Small intestine (tissue), 7 donors: ENCODE measurements at regions not wholly inside any gene's neighbourhood (a gene's known extent, or its start where the extent isn't known, plus 50 kb on each side); places are given as distances from the start of the nearest gene placed in this dataset.
"Not testable (repeated sequence)": the region's sequence is repeated elsewhere in the genome, so short reads cannot be mapped to it uniquely, and the experiment has no call there.

Source experiments
- DNase-seq, 2 donors: peaks; one replicate each; pipeline versions ENCODE4 v3.0.0 to v3.0.0-alpha.2; 2013
- FAIRE-seq: peaks from 2 replicates; lab custom pipeline; 2012; peaks lifted over from hg19 to GRCh38; lab: Jason Lieb, UNC
- H3K27ac ChIP-seq, 3 donors: one replicate each; pipeline ENCODE4 v1.5.1; 2013; ENCODE audit warnings: low read length in 2 of 3, mild to moderate bottlenecking in 2 of 3, control low read depth in 1 of 3, inconsistent platforms in 1 of 3, low read depth in 1 of 3, moderate library complexity in 1 of 3
- H3K27me3 ChIP-seq, 3 donors: one replicate each; pipeline ENCODE4 v1.6.1; 2013; ENCODE audit warnings: low read length in 3 of 3, inconsistent platforms in 1 of 3; ENCODE audit not compliant: control insufficient read depth in 3 of 3, insufficient read depth in 3 of 3
- H3K36me3 ChIP-seq, 3 donors: one replicate each; pipeline ENCODE4 v1.6.1; 2013; ENCODE audit warnings: low read length in 3 of 3, inconsistent platforms in 1 of 3, low read depth in 1 of 3, mild to moderate bottlenecking in 1 of 3, moderate library complexity in 1 of 3; ENCODE audit not compliant: control insufficient read depth in 3 of 3, insufficient read depth in 2 of 3
- H3K4me1 ChIP-seq, 3 donors: one replicate each; pipeline ENCODE4 v1.6.1; 2013; ENCODE audit warnings: low read length in 2 of 3, inconsistent platforms in 1 of 3, low read depth in 1 of 3, mild to moderate bottlenecking in 1 of 3, moderate library complexity in 1 of 3; ENCODE audit not compliant: control insufficient read depth in 3 of 3, insufficient read depth in 2 of 3
- H3K4me3 ChIP-seq, 3 donors: one replicate each; pipeline ENCODE4 v1.5.1; 2013; ENCODE audit warnings: low read length in 3 of 3, control low read depth in 1 of 3, inconsistent platforms in 1 of 3, low read depth in 1 of 3, mild to moderate bottlenecking in 1 of 3, moderate library complexity in 1 of 3
- H3K9me3 ChIP-seq, 2 donors: one replicate each; pipeline ENCODE4 v1.6.1; 2013; ENCODE audit warnings: low read depth in 1 of 2, low read length in 1 of 2; ENCODE audit not compliant: control insufficient read depth in 2 of 2, insufficient read depth in 1 of 2
- WGBS, 3 donors: extraction: QIAGEN DNeasy Blood & Tissue Kit; methylation state at CpG; one replicate each; pipeline ENCODE4 v1.1.7; 2013; 5-methylcytosine and 5-hydroxymethylcytosine counted together
- donor health status: healthy with polysubstance abuse.
- donor health status: control.
- donor health status: control.
- donor health status: Bipolar disorder and iron deficiency.
- donor health status: healthy.

DNA sequence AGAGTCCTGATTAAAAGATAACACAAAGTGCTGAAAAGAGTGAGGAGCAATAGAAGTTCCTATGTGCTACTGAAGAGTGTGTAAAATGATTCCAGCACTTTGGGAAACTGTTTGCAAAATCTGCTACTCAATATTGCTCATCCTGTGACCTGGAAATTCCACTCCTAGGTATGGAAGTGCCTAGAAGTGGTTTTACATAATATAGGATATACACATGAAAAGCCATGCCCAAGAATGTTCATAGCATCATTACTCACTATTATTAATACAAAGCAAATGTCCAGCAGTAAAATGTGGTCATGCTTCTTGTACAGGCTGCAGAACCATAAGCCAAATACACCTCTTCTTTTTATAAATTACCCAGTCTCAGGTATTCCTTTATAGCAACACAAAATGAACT, 53.2 kb upstream of the CNIH3 start:
- H3K4me3 ChIP-seq, H3K4me1 ChIP-seq, H3K36me3 ChIP-seq, FAIRE-seq, H3K27ac ChIP-seq, H3K9me3 ChIP-seq, DNase-seq, H3K27me3 ChIP-seq: not testable (repeated sequence)

GRCh38 chr1:224563666-224564065, 52.5 kb upstream of the CNIH3 start:
- Histone ChIP-seq H3K9me3 (no peaks in the 10 kb centered on the region), H3K27ac (no peak overlapping the region), H3K27me3 (no peaks in the 10 kb centered on the region), H3K4me3 (no peak overlapping the region), H3K4me1 (no peaks in the 10 kb centered on the region), H3K36me3 (no peaks in the 10 kb centered on the region)
- WGBS, 3 donors: 77 to 91% (median 81%) methylated on average over 1 of the region's 1 CpG
- DNase-seq (no peak), FAIRE-seq (no peak)

- 66 to 83% (median 73%) methylated on average over 3 of the region's 3 CpGs for WGBS, 3 donors
- no peak for FAIRE-seq
- DNase-seq: no peak
- H3K4me3 ChIP-seq: no peak overlapping the region
- H3K27ac ChIP-seq: no peak overlapping the region
- H3K4me1 ChIP-seq: no peaks in the 10 kb centered on the region
- no peaks in the 10 kb centered on the region for H3K9me3 ChIP-seq
- H3K27me3 ChIP-seq: no peaks in the 10 kb centered on the region
- H3K36me3 ChIP-seq: no peaks in the 10 kb centered on the region
These were observed 51.5 kb upstream of the CNIH3 start for GRCh38 chr1:224564454-224565084.

DNA sequence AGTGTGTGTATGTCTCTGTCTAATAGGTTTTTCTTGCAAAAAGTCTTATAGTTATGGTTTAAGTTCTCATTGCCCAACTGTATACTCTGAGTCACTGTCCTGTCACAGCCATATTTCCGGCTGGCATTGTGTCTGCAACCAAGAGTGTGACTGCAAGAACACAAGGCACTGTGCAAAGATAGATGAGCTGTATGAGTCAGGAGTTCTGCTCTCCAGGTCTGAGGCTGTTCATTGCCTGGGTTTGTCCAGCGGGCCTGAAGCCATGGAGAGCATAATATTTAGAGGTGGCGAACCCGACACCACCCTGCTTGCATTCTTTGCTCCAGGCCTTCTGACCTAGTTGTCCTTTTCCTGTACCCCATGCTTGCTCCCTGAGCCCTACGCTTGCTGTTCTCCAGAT, 50.9 kb upstream of the CNIH3 start:
- H3K9me3 ChIP-seq: no peaks in the 10 kb centered on the region
- FAIRE-seq (no peak), DNase-seq (no peak)
- no peaks in the 10 kb centered on the region for H3K4me1 ChIP-seq
- H3K27me3 ChIP-seq: no peaks in the 10 kb centered on the region
- no peak overlapping the region for H3K4me3 ChIP-seq
- no peaks in the 10 kb centered on the region for H3K36me3 ChIP-seq
- no peak overlapping the region for H3K27ac ChIP-seq
- WGBS, 3 donors: 77 to 90% (median 80%) methylated on average over 5 of the region's 5 CpGs

DNA sequence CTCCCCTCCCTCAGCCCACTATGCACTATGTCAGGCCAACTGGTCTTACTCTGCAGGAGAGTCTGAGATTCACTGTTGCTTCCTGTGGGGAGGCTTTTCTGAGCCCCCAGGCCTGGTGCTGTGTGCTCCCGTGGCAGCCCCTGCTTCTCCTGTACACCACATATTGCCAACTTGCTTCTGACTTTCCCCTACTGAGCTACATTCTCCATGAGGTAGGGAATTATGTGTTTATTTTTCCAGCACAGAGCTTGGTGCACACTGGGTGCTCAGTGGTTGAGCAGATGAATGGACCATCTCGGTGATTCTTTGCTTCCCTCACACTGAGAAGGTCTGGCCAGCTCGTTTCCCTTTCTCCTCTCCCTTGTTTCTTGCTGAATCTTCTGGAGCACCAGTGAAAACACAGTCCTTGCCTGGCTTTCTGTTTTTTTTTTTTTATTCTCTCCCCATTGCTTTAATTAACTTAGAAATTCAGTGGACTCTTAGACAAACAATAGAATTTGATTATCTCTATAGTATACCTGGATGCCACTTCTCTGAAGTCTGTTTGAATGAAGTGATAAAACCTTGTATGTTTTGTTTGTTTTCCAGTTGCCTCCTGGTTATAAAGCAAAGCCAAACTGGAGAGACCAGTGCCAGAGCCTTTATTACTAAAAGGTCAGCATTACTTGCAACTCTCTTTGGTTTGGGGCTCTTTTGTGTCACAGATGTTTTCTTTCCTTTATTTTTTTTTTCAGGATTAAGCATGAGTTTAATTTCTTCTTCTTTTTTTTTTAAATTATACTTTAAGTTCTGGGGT, 50.3 kb upstream of the CNIH3 start:
- no peak for DNase-seq
- WGBS, 3 donors: 66 to 74% (median 72%) methylated on average over 3 of the region's 3 CpGs
- Histone ChIP-seq H3K27me3 (no peaks in the 10 kb centered on the region), H3K4me1 (no peaks in the 10 kb centered on the region), H3K4me3 (no peak overlapping the region), H3K36me3 (no peaks in the 10 kb centered on the region), H3K27ac (no peak overlapping the region), H3K9me3 (no peaks in the 10 kb centered on the region)
- FAIRE-seq: no peak
